GM10266 (cell line): ENCODE measurements at regions not wholly inside any gene's neighbourhood (a gene's known extent, or its start where the extent isn't known, plus 50 kb on each side); places are given as distances from the start of the nearest gene placed in this dataset.

ENCODE experiments used
- DNase-seq: peaks from one replicate; pipeline ENCODE4 v3.0.0; 2012; ENCODE audit errors: extremely low spot score
- TF ChIP-seq, protein P1 (sequence below): IDR thresholded peaks from 2 replicates; pipeline ENCODE4 v1.5.1; 2012; ENCODE audit warnings: mild to moderate bottlenecking, low read depth; ENCODE audit not compliant: control insufficient read depth, insufficient read depth; ENCODE audit errors: missing control alignments

DNA sequence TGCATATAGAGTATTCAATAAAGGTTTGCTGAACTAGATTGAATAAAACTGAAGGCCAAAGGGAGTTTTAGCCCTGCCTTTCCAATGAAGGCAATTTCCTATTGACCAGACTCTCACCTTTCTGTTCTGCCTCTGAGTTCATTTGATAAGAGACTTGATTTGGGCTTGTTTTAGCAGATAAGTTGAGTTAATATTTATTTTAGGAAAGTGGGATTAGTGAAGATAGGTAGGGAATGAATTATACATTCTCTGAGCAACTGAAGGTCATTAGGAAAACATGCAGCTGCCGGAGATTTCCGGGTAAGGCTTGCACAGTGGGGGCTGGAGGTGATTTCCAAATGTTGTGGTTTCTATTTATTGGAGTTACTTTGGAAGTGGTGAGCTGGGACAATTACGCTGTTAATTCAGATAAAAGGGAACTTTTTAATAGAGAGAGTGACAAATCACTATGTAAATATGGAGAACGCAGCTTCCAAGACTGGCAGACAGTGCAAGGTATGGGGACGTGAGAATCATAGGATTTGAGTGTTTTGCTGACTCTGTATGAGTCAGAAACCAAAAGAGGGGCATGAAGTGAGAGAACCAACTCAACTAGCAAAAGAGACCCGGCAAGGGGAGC lies 553.6 kb upstream of the BOD1L1 start:
- DNase-seq: no peak

DNA sequence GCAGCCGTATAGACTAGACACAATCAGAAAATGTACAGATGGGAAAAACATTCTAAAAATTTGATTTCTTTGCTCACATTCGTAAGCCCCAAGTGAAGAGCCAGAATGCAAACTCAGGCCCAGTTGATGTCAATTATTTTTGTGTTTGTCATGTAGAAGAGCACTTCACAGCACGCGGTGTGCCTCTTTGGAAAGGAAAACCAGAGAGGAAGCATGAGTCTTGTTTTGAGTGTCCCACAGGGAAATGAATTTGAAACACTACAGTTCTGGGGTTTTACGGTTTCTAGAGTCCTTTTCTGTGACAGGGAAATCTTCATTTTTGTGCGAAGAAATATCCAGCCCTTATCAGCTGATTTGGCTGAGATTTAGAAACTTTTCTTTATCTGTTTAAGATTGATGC lies 554.6 kb upstream of the BOD1L1 start:
- TF ChIP-seq, protein P1, sequence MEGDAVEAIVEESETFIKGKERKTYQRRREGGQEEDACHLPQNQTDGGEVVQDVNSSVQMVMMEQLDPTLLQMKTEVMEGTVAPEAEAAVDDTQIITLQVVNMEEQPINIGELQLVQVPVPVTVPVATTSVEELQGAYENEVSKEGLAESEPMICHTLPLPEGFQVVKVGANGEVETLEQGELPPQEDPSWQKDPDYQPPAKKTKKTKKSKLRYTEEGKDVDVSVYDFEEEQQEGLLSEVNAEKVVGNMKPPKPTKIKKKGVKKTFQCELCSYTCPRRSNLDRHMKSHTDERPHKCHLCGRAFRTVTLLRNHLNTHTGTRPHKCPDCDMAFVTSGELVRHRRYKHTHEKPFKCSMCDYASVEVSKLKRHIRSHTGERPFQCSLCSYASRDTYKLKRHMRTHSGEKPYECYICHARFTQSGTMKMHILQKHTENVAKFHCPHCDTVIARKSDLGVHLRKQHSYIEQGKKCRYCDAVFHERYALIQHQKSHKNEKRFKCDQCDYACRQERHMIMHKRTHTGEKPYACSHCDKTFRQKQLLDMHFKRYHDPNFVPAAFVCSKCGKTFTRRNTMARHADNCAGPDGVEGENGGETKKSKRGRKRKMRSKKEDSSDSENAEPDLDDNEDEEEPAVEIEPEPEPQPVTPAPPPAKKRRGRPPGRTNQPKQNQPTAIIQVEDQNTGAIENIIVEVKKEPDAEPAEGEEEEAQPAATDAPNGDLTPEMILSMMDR: no peak
- DNase-seq: no peak

More for the DNA sequence above, 553.6 kb upstream of the BOD1L1 start:
- TF ChIP-seq, protein P1: no peak

DNA sequence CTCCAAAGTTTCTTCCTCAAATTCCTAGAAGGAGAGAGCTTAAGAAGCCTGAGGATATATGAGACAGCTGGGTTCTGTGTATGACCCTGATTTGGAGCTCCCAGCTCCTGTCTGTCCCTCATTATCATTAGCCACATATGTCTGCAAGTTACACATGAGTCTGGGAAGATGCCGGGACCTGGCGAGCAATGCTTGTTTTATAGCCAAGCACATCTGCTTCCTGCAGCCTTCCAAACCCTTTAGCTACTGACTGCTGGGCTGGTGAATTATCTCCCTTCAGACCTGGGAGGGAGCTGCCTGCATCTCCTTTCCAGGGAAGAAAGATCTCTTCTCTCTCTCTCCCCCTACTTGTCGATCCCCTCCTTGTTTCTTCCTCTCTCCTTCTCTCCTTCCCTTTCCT lies 556.7 kb upstream of the BOD1L1 start:
- TF ChIP-seq, protein P1: no peak
- DNase-seq: no peak

DNA sequence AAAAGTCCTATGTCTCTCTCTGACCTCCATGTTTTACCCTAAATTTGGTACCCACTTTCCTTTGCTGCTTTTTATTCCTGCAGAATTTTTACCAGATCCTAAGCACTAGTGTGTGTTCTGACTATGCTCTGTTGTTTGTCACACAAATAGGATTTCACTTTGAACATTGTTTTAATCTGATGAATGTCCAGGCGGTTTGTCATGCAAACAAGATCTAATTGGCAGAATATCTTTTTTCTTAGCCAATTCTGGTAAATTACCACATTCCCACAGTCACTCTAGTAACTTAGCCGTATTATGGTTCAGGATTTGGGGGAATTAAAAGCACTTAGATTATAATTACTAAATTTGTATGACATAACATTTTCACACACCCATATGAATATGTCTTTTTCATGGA lies 557.2 kb upstream of the BOD1L1 start:
- TF ChIP-seq, protein P1: no peak
- DNase-seq: no peak

DNA sequence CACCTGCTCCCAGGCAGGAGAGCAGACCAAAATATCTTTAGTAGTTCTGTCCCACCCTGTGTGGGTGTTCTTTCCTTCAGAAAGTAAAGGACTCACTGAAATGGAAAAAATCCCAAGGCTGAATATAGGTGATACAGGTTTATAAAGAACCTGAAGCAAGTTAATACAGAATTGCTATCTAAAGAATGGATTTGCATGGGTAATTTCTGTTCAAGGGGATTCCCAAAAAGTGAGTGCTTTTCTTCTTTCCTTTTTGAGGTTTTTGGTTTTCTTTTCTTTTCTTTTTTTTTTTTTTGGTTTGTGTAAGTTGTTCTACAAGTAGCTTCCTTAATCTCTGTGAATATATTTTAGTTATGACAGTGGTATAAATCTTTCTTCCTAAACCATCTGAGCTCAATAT lies 560.7 kb upstream of the BOD1L1 start:
- TF ChIP-seq, protein P1: no peak
- DNase-seq: no peak

DNA sequence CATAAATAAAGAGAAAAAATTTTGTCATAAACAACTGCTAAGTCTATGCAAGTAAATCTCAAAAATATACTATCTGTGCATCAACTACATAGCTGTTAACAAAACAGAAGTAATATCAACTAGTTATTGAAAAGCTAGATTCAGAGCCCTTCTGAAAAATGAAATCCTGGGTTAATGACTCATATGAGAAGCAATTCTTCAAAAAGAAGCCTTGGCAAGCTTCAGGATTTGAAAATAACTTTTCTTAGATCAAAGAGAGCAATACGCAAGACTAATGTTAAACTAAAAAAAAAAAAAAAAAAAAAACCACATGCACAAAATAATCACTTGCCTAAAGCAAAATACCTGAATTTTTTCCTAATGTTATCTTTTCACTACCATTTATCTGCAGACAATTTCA lies 566.1 kb upstream of the BOD1L1 start:
- TF ChIP-seq, protein P1: no peak
- DNase-seq: no peak

DNA sequence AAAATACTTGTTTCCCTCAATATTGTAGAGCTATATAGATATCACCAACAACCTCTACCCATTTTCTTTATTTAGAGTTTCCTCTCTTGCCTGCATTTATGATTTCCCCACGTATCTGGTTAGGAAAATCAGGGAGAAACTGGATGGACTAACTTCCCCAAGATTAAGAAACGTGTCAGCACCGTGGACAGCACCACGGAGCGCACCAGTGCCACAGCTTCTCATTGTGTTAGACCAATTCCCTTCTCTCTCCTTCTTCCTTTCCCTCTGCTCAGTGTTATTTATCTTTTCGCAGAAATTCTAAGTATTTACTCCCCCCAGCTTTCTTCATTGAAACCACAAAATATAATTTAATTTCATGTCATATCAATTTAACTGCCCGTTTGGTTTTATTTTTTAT lies 568.6 kb upstream of the BOD1L1 start:
- TF ChIP-seq, protein P1: no peak
- DNase-seq: no peak
